RWPE1 (cell line): ENCODE measurements at regions not wholly inside any gene's neighbourhood (a gene's known extent, or its start where the extent isn't known, plus 50 kb on each side); places are given as distances from the start of the nearest gene placed in this dataset.

Experiments
- CTCF ChIA-PET: fragments of 350-600 bp; sonication (Branson Sonifier 250); formaldehyde crosslinking; extraction: SDS; loops from one replicate; lab custom pipeline; 2021; lab: Yijun Ruan, JAX
- POLR2A ChIA-PET: fragments of 400-600 bp; formaldehyde crosslinking; extraction: SDS; loops from one replicate; lab custom pipeline; 2020; ENCODE audit warnings: antibody characterized with exemption; ENCODE audit not compliant: low non-redundant PET; lab: Yijun Ruan, JAX
- DNase-seq: peaks from one replicate; pipeline ENCODE4 v3.0.0; 2012; ENCODE audit warnings: low spot score
- H3K27ac ChIP-seq: fragments of 450-650 bp; 2 replicates; pipeline ENCODE4 v1.5.1; 2017
- CTCF ChIP-seq: fragments of 450-650 bp; conservative IDR thresholded peaks from 2 replicates; pipeline ENCODE4 v1.5.1; 2017; ENCODE audit warnings: low read depth, mild to moderate bottlenecking

- POLR2A ChIA-PET: no interaction called here
- no peak for DNase-seq
- CTCF ChIA-PET: no interaction called here
- TF ChIP-seq CTCF: no peak
- H3K27ac ChIP-seq: no peak overlapping the region
These were observed 466.6 kb downstream of the RAP2B start for GRCh38 chr3:153628591-153628990.

- no peak overlapping the region for H3K27ac ChIP-seq
- no peak for DNase-seq
- CTCF ChIA-PET: no interaction called here
- TF ChIP-seq CTCF: no peak
- POLR2A ChIA-PET: no interaction called here
These were observed 467.1 kb downstream of the RAP2B start for GRCh38 chr3:153629148-153629547.

- CTCF ChIA-PET: no interaction called here
- POLR2A ChIA-PET: no interaction called here
- DNase-seq: no peak
- no peak for TF ChIP-seq CTCF
- no peak overlapping the region for H3K27ac ChIP-seq
These were observed 469.1 kb downstream of the RAP2B start for GRCh38 chr3:153631102-153631501.

- TF ChIP-seq CTCF: no peak
- ChIA-PET POLR2A (interaction anchor here (0.6 kb wide), 1 partner anchor 151 kb away, joined by 3 read pairs; no protein-coding TSS in a partner anchor), CTCF (no interaction called here)
- no peak for DNase-seq
- no peak overlapping the region for H3K27ac ChIP-seq
These were observed 469.6 kb downstream of the RAP2B start for GRCh38 chr3:153631664-153632063.

- TF ChIP-seq CTCF: no peak
- ChIA-PET CTCF (no interaction called here), POLR2A (no interaction called here)
- H3K27ac ChIP-seq: no peak overlapping the region
- no peak for DNase-seq
These were observed 471.4 kb downstream of the RAP2B start for GRCh38 chr3:153633407-153633806.

GRCh38 chr3:153634683-153635082 is 472.7 kb downstream of the RAP2B start:
- CTCF ChIA-PET: no interaction called here
- TF ChIP-seq CTCF: no peak
- no peak for DNase-seq
- POLR2A ChIA-PET: no interaction called here
- H3K27ac ChIP-seq: no peak overlapping the region

- no peak for DNase-seq
- POLR2A ChIA-PET: no interaction called here
- TF ChIP-seq CTCF: no peak
- CTCF ChIA-PET: no interaction called here
- no peak overlapping the region for H3K27ac ChIP-seq
These were observed 477.6 kb downstream of the RAP2B start for GRCh38 chr3:153639631-153640030.
